OCI-LY7 (cell line): ENCODE measurements at regions not wholly inside any gene's neighbourhood (a gene's known extent, or its start where the extent isn't known, plus 50 kb on each side); places are given as distances from the start of the nearest gene placed in this dataset.

Source experiments
- BruUV-seq: library from RNA; stranded (reverse); fragments of 400-500 nt; replicated peaks from 2 replicates; lab custom pipeline; 2021; lab: Mats Ljungman, UMichigan
- CTCF ChIA-PET: fragments of 300-600 bp; sonication (Branson Sonifier 250); formaldehyde crosslinking; loops from one replicate; lab custom pipeline; 2022; ENCODE audit warnings: antibody characterized with exemption; ENCODE audit not compliant: unreplicated experiment; lab: Charles Lee
- POLR2A ChIA-PET: fragments of 300-600 bp; sonication (Branson Sonifier 250); formaldehyde crosslinking; loops from one replicate; lab custom pipeline; 2022; ENCODE audit warnings: antibody characterized with exemption; lab: Charles Lee
- DNase-seq: peaks from one replicate; pipeline ENCODE4 v3.0.0-alpha.2; 2015; ENCODE audit warnings: low spot score
- H2AFZ ChIP-seq: fragments of 200-600 bp; sonication (generic), shearing (Covaris generic); 2 replicates; pipeline ENCODE4 v1.6.1; 2014; ENCODE audit warnings: mild to moderate bottlenecking, antibody characterized with exemption, low read length, moderate library complexity
- H3K27ac ChIP-seq: fragments of 200-600 bp; sonication (generic); 2 replicates; pipeline ENCODE4 v1.5.1; 2014; ENCODE audit warnings: mixed run types, low read depth, mild to moderate bottlenecking, moderate library complexity, low read length, inconsistent platforms; ENCODE audit not compliant: poor library complexity, severe bottlenecking
- H3K36me3 ChIP-seq: fragments of 200-600 bp; sonication (generic); 2 replicates; pipeline ENCODE4 v1.6.1; 2014; ENCODE audit warnings: mild to moderate bottlenecking, antibody characterized with exemption, low read length, moderate library complexity, mixed read lengths; ENCODE audit not compliant: insufficient read depth
- H3K4me1 ChIP-seq: fragments of 200-600 bp; sonication (generic); 2 replicates; pipeline ENCODE4 v1.5.1; 2014; ENCODE audit warnings: mild to moderate bottlenecking, low read length; ENCODE audit not compliant: insufficient read depth, poor library complexity, severe bottlenecking
- H3K4me2 ChIP-seq: fragments of 200-600 bp; sonication (generic); 2 replicates; pipeline ENCODE4 v1.6.1; 2014; ENCODE audit warnings: mild to moderate bottlenecking, low read length
- H3K4me3 ChIP-seq: fragments of 200-600 bp; sonication (generic); 2 replicates; pipeline ENCODE4 v1.5.1; 2014; ENCODE audit warnings: mild to moderate bottlenecking, low read depth, low read length; ENCODE audit not compliant: poor library complexity, severe bottlenecking
- H3K79me2 ChIP-seq: fragments of 200-600 bp; sonication (generic); 2 replicates; pipeline ENCODE4 v1.6.1; 2016; ENCODE audit warnings: low read depth, mild to moderate bottlenecking, low read length, moderate library complexity, mixed read lengths; ENCODE audit not compliant: insufficient read depth
- H3K9me2 ChIP-seq: fragments of 200-600 bp; sonication (generic); 2 replicates; pipeline ENCODE4 v1.6.1; 2016; ENCODE audit warnings: mild to moderate bottlenecking, low read length, mixed read lengths; ENCODE audit not compliant: insufficient read depth
- H3K9me3 ChIP-seq: fragments of 200-600 bp; sonication (generic); 2 replicates; pipeline ENCODE4 v1.6.1; 2014; ENCODE audit warnings: mild to moderate bottlenecking, mixed run types, low read length, mixed read lengths
- H4K20me1 ChIP-seq: fragments of 200-600 bp; sonication (generic); 2 replicates; pipeline ENCODE4 v1.6.1; 2014; ENCODE audit warnings: mild to moderate bottlenecking, antibody characterized with exemption, low read length, moderate library complexity, mixed read lengths; ENCODE audit not compliant: insufficient read depth
- EZH2phosphoT487 ChIP-seq: fragments of 200-600 bp; sonication (generic); IDR thresholded peaks from 2 replicates; pipeline ENCODE4 v1.6.1; 2018; ENCODE audit warnings: low read depth, borderline replicate concordance, mild to moderate bottlenecking, mixed run types, antibody characterized with exemption, low read length, moderate library complexity, mixed read lengths
- intact Hi-C: fragments of 100-400 bp; cut with micrococcal nuclease; formaldehyde crosslinking; loops from one replicate; pipeline ENCODE4 v1.10.0; 2022; ENCODE audit not compliant: unreplicated experiment
- TF ChIP-seq, protein P1 (sequence below): fragments of 200-600 bp; sonication (generic); conservative IDR thresholded peaks from 2 replicates; pipeline ENCODE4 v1.5.1; 2014; ENCODE audit warnings: mild to moderate bottlenecking, antibody characterized with exemption, low read length, moderate library complexity, mixed read lengths

- ChIA-PET POLR2A (interaction anchor here (0.6 kb wide), 1 partner anchor 246 kb away, joined by 3 read pairs; no protein-coding TSS in a partner anchor), CTCF (no interaction called here)
- TF ChIP-seq, protein P1, sequence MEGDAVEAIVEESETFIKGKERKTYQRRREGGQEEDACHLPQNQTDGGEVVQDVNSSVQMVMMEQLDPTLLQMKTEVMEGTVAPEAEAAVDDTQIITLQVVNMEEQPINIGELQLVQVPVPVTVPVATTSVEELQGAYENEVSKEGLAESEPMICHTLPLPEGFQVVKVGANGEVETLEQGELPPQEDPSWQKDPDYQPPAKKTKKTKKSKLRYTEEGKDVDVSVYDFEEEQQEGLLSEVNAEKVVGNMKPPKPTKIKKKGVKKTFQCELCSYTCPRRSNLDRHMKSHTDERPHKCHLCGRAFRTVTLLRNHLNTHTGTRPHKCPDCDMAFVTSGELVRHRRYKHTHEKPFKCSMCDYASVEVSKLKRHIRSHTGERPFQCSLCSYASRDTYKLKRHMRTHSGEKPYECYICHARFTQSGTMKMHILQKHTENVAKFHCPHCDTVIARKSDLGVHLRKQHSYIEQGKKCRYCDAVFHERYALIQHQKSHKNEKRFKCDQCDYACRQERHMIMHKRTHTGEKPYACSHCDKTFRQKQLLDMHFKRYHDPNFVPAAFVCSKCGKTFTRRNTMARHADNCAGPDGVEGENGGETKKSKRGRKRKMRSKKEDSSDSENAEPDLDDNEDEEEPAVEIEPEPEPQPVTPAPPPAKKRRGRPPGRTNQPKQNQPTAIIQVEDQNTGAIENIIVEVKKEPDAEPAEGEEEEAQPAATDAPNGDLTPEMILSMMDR: no peak
- no peak for TF ChIP-seq EZH2phosphoT487
- Histone ChIP-seq H4K20me1 (no peaks in the 10 kb centered on the region), H2AFZ (no peak overlapping the region), H3K9me2 (no peaks in the 10 kb centered on the region), H3K4me2 (no peak overlapping the region), H3K79me2 (no peaks in the 10 kb centered on the region), H3K4me1 (peaks cover 7% of the 10 kb centered on the region), H3K36me3 (no peaks in the 10 kb centered on the region), H3K9me3 (no peaks in the 10 kb centered on the region), H3K27ac (no peak overlapping the region), H3K4me3 (no peak overlapping the region)
- intact Hi-C loops: loop anchor here (10.0 kb wide), 1 partner anchor 155 kb away; no protein-coding TSS in a partner anchor
- no peak for DNase-seq
- BruUV-seq: no TSS peak
Measured at GRCh38 chr3:72259755-72260587, 475.0 kb upstream of the PROK2 start.

DNA sequence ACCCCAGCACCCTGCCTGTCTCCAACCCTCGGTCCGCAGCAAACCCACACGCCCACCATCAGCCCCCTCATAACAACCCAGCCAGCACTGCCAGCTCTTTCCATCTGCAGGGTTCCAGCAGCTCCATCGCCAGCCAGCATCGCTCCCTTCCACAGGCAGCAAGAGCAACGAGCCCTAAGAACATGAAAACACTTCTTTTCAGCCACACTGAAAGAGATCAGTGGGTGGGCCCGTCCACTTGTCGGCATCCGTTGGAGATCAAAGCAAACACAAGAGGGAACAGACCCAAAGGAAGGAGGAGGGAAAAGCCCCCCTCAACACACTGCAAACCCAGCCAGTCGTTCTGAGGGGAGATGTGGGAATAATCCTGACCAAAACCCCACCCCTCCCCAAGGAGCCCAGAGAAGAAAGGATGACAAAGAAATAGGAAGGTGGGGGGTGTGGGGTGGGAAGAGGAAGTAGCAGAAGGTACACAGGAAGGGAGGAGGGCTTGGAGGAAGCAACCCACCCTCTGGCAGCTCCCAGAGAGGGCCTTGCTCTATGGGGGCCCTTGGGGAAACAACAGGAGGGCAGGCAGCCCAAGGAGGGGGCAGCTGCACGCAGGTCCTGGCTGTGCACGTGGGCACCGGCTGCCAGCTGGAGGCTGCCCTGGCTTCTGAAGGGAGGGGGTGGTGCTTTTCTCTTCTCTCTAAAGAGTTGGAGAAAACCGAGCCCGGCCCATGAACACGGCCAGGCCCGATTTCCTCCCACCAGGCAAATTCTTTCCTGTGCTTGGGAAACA, 473.6 kb upstream of the PROK2 start:
- POLR2A ChIA-PET: interaction anchor here (0.6 kb wide), 2 partner anchors 92 to 308 kb away, joined by 3 read pairs; no protein-coding TSS in a partner anchor

More for the DNA sequence above, 473.6 kb upstream of the PROK2 start:
- CTCF ChIA-PET: no interaction called here
- no TSS peak for BruUV-seq
- H3K4me3 ChIP-seq: no peak overlapping the region
- no peaks in the 10 kb centered on the region for H3K36me3 ChIP-seq
- H3K79me2 ChIP-seq: no peaks in the 10 kb centered on the region
- no peak overlapping the region for H2AFZ ChIP-seq
- no peak overlapping the region for H3K27ac ChIP-seq
- DNase-seq: no peak
- H3K4me1 ChIP-seq: peaks cover 7% of the 10 kb centered on the region
- no peaks in the 10 kb centered on the region for H3K9me3 ChIP-seq
- intact Hi-C loops: no loop called here
- no peak for TF ChIP-seq EZH2phosphoT487
- TF ChIP-seq, protein P1: no peak
- no peaks in the 10 kb centered on the region for H3K9me2 ChIP-seq
- no peaks in the 10 kb centered on the region for H4K20me1 ChIP-seq
- H3K4me2 ChIP-seq: no peak overlapping the region
